ENCODE measurements at regions not wholly inside any gene's neighbourhood (a gene's known extent, or its start where the extent isn't known, plus 50 kb on each side); places are given as distances from the start of the nearest gene placed in this dataset.

- no peak for TF ChIP-seq CTCF (IDR thresholded peaks at IDR 0.05)
- TF ChIP-seq ZFX (IDR thresholded peaks at IDR 0.05; ENCODE audit: borderline replicate concordance), result no peak
Observed at GRCh38 chr5:167230414-167230813, 1061.0 kb upstream of the WWC1 start.
